Right renal cortex interstitium (tissue), 3 donors: ENCODE measurements at regions not wholly inside any gene's neighbourhood (a gene's known extent, or its start where the extent isn't known, plus 50 kb on each side); places are given as distances from the start of the nearest gene placed in this dataset.
"Not testable (repeated sequence)": the region's sequence is repeated elsewhere in the genome, so short reads cannot be mapped to it uniquely, and the experiment has no call there.

Experiments used
- DNase-seq, 3 donors: peaks; one replicate each; pipeline ENCODE4 v3.0.0-alpha.2; 2013; ENCODE audit warnings: low read depth in 3 of 3, low spot score in 2 of 3

- not testable (repeated sequence) for DNase-seq
These were observed 75.3 kb downstream of the BARX1 start for GRCh38 chr9:93879662-93880407.

GRCh38 chr9:93875330-93875729, 79.8 kb downstream of the BARX1 start:
- DNase-seq = no peak

- DNase-seq = no peak
These were observed 80.9 kb downstream of the BARX1 start for GRCh38 chr9:93874242-93874641.

GRCh38 chr9:93871286-93871685, 83.9 kb downstream of the BARX1 start:
- no peak for DNase-seq

- DNase-seq = no peak
These were observed 85.3 kb downstream of the BARX1 start for GRCh38 chr9:93869863-93870262.

- DNase-seq = no peak
These were observed 86.1 kb downstream of the BARX1 start for GRCh38 chr9:93869088-93869487.

- DNase-seq = no peak
These were observed 89.4 kb downstream of the BARX1 start for GRCh38 chr9:93865716-93866115.

GRCh38 chr9:93865245-93865644, 89.9 kb downstream of the BARX1 start:
- no peak for DNase-seq

- DNase-seq = no peak
These were observed 90.3 kb downstream of the BARX1 start for GRCh38 chr9:93864840-93865239.

- DNase-seq = no peak
These were observed 91.1 kb downstream of the BARX1 start for GRCh38 chr9:93864032-93864431.

GRCh38 chr9:93862877-93863545, 92.1 kb downstream of the BARX1 start:
- no peak for DNase-seq

GRCh38 chr9:93861736-93862358, 93.3 kb downstream of the BARX1 start:
- DNase-seq = no peak

GRCh38 chr9:93860694-93861658, 94.2 kb downstream of the BARX1 start:
- no peak for DNase-seq

- DNase-seq = no peak
These were observed 95.5 kb downstream of the BARX1 start for GRCh38 chr9:93859431-93860215.

GRCh38 chr9:93857528-93857927, 97.6 kb downstream of the BARX1 start:
- DNase-seq = no peak

GRCh38 chr9:93852728-93853127, 102.4 kb downstream of the BARX1 start:
- no peak for DNase-seq

GRCh38 chr9:93846349-93846748, 108.8 kb downstream of the BARX1 start:
- DNase-seq = no peak

GRCh38 chr9:93843396-93843795, 111.8 kb downstream of the BARX1 start:
- DNase-seq = no peak

GRCh38 chr9:93830606-93831005, 124.5 kb downstream of the BARX1 start:
- DNase-seq = no peak

GRCh38 chr9:93830012-93830596, 125.1 kb downstream of the BARX1 start:
- no peak for DNase-seq
